ENCODE measurements at regions not wholly inside any gene's neighbourhood (a gene's known extent, or its start where the extent isn't known, plus 50 kb on each side); places are given as distances from the start of the nearest gene placed in this dataset.

DNA sequence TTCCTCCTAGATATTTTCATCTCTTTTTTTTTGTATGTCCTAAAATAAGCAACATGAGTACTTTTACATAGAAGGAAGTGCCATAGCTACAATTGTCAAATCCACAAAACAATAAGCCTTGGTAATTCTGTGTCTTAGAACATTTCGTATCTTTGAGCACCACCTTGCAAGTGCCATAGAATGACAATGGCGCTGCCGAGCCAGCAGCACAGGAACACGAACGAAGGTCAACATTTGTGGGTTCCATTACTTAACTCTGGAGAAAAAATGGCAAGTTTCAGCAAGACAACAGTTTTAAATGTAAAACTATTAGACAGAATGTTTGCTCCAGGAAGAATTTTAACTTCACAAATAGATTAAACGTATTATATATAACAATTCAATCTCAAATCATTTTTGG lies 222.1 kb downstream of the CHRM3 start:
- TF ChIP-seq, protein P1, sequence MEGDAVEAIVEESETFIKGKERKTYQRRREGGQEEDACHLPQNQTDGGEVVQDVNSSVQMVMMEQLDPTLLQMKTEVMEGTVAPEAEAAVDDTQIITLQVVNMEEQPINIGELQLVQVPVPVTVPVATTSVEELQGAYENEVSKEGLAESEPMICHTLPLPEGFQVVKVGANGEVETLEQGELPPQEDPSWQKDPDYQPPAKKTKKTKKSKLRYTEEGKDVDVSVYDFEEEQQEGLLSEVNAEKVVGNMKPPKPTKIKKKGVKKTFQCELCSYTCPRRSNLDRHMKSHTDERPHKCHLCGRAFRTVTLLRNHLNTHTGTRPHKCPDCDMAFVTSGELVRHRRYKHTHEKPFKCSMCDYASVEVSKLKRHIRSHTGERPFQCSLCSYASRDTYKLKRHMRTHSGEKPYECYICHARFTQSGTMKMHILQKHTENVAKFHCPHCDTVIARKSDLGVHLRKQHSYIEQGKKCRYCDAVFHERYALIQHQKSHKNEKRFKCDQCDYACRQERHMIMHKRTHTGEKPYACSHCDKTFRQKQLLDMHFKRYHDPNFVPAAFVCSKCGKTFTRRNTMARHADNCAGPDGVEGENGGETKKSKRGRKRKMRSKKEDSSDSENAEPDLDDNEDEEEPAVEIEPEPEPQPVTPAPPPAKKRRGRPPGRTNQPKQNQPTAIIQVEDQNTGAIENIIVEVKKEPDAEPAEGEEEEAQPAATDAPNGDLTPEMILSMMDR (conservative IDR thresholded peaks at IDR 0.05; ENCODE audit: low read depth, low read length): no peak
- ChIA-PET CTCF (no interaction called here), POLR2A (ENCODE audit: low non-redundant PET) (no interaction called here)
- Histone ChIP-seq H3K27me3 (replicated peaks; ENCODE audit: insufficient read depth, low read depth, low read length, poor library complexity) (no peaks in the 10 kb centered on the region), H3K27ac (ENCODE audit: low read depth, low read length, poor library complexity, severe bottlenecking) (no peak overlapping the region), H3K4me1 (ENCODE audit: insufficient read depth, low read length, poor library complexity, severe bottlenecking) (no peaks in the 10 kb centered on the region), H3K9me3 (ENCODE audit: low read depth, low read length, poor library complexity, severe bottlenecking) (no peaks in the 10 kb centered on the region), H3K36me3 (ENCODE audit: insufficient read depth, low read length, poor library complexity, severe bottlenecking) (no peaks in the 10 kb centered on the region), H3K4me3 (ENCODE audit: low read depth, low read length, poor library complexity, severe bottlenecking) (no peak overlapping the region)
- no TSS peak for BruUV-seq (replicated peaks)
- intact Hi-C loops (cut with micrococcal nuclease; ENCODE audit: unreplicated experiment): no loop called here
- no peak for DNase-seq (ENCODE audit: low spot score)

DNA sequence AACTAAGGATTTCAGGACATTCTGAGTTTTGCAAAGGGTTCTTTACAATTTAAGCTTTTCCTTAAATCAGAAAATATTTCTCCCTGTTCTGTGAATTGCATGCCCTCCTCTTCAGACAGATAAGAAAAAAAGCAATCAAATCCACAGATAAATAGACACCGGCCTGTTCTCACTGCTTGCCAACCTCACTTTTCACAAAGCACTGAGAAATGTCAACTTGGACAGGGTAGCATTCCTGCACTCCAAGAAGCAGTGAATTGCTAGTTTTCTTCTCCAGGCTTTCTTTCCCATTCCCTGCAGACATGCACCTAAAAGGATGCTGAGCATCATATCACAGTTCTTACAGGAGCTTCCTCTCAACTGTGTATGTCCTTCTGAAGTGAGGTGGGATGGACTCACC lies 226.0 kb downstream of the CHRM3 start:
- TF ChIP-seq, protein P1 (conservative IDR thresholded peaks at IDR 0.05; ENCODE audit: low read depth, low read length): no peak
- no peak for TF ChIP-seq EZH2 (IDR thresholded peaks at IDR 0.05; ENCODE audit: borderline replicate concordance, low read depth, low read length, poor library complexity, severe bottlenecking)
- Histone ChIP-seq H3K36me3 (ENCODE audit: insufficient read depth, low read length, poor library complexity, severe bottlenecking) (no peaks in the 10 kb centered on the region), H3K27ac (ENCODE audit: low read depth, low read length, poor library complexity, severe bottlenecking) (no peak overlapping the region), H3K4me3 (ENCODE audit: low read depth, low read length, poor library complexity, severe bottlenecking) (no peak overlapping the region), H3K9me3 (ENCODE audit: low read depth, low read length, poor library complexity, severe bottlenecking) (no peaks in the 10 kb centered on the region), H3K27me3 (replicated peaks; ENCODE audit: insufficient read depth, low read depth, low read length, poor library complexity) (no peaks in the 10 kb centered on the region), H3K4me1 (ENCODE audit: insufficient read depth, low read length, poor library complexity, severe bottlenecking) (no peaks in the 10 kb centered on the region)
- CTCF ChIA-PET: no interaction called here
- BruUV-seq (replicated peaks): no TSS peak
- no peak for DNase-seq (ENCODE audit: low spot score)
- intact Hi-C loops (cut with micrococcal nuclease; ENCODE audit: unreplicated experiment): no loop called here
- POLR2A ChIA-PET (ENCODE audit: low non-redundant PET): no interaction called here

DNA sequence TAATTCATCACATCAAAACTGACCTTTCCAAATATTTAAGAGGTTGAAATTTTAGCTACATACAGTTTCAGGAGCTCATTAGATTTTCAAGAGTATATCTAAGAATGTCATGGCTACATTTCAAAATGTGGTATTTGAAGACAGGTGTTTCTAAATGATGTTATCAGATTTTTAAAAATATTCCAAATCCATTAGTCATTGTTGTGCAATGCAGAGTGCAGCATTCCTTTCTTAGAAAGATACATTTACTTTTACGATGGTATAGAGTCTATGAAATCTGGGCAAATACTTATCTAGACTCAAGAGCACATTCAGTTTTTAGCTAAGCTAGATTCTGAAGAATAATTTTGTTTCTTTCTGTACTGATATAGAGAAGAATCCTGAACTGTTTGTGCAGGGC lies 230.3 kb downstream of the CHRM3 start:
- intact Hi-C loops (cut with micrococcal nuclease; ENCODE audit: unreplicated experiment): no loop called here
- POLR2A ChIA-PET (ENCODE audit: low non-redundant PET): no interaction called here

More for the DNA sequence above, 230.3 kb downstream of the CHRM3 start:
- no peaks in the 10 kb centered on the region for H3K36me3 ChIP-seq (ENCODE audit: insufficient read depth, low read length, poor library complexity, severe bottlenecking)
- no peaks in the 10 kb centered on the region for H3K9me3 ChIP-seq (ENCODE audit: low read depth, low read length, poor library complexity, severe bottlenecking)
- no peak overlapping the region for H3K27ac ChIP-seq (ENCODE audit: low read depth, low read length, poor library complexity, severe bottlenecking)
- H3K4me3 ChIP-seq (ENCODE audit: low read depth, low read length, poor library complexity, severe bottlenecking): no peak overlapping the region
- no peak for DNase-seq (ENCODE audit: low spot score)
- no TSS peak for BruUV-seq (replicated peaks)
- TF ChIP-seq EZH2 (IDR thresholded peaks at IDR 0.05; ENCODE audit: borderline replicate concordance, low read depth, low read length, poor library complexity, severe bottlenecking): no peak
- TF ChIP-seq, protein P1 (conservative IDR thresholded peaks at IDR 0.05; ENCODE audit: low read depth, low read length): no peak
- H3K27me3 ChIP-seq (replicated peaks; ENCODE audit: insufficient read depth, low read depth, low read length, poor library complexity): no peaks in the 10 kb centered on the region
- CTCF ChIA-PET: no interaction called here
- no peaks in the 10 kb centered on the region for H3K4me1 ChIP-seq (ENCODE audit: insufficient read depth, low read length, poor library complexity, severe bottlenecking)
